SK-MEL-5 (cell line): ENCODE measurements at regions not wholly inside any gene's neighbourhood (a gene's known extent, or its start where the extent isn't known, plus 50 kb on each side); places are given as distances from the start of the nearest gene placed in this dataset.
A peak's percentile ranks its signal among the peaks of the same experiment; 100 is the strongest.

ENCODE experiments used
- DNase-seq: peaks from one replicate; pipeline ENCODE4 v3.0.0-alpha.2; 2016; ENCODE audit warnings: low read depth, low spot score
- in situ Hi-C: cut with HindIII; loops from 2 replicates; pipeline ENCODE4 v1.10.0; 2016; ENCODE audit warnings: low sequenced_read_pairs, high pct_unique_total_duplicates, low pct_unique_long_range_greater_than_20kb

GRCh38 chr1:182275271-182275670, 116.3 kb downstream of the GLUL start:
- DNase-seq, result no peak
- in situ Hi-C loops, result no loop called here

- no peak for DNase-seq
- in situ Hi-C loops, result loop anchor here (25.0 kb wide), 1 partner anchor 787 kb away; the partner anchor contains the start of gene CACNA1E
Measured at GRCh38 chr1:182274618-182275017, 117.0 kb downstream of the GLUL start.

- no peak for DNase-seq
- in situ Hi-C loops, result loop anchor here (25.0 kb wide), 1 partner anchor 783 kb away; the partner anchor contains the start of gene CACNA1E
Measured at GRCh38 chr1:182270731-182271130, 120.9 kb downstream of the GLUL start.

GRCh38 chr1:182269097-182269496, 122.5 kb downstream of the GLUL start:
- no peak for DNase-seq
- in situ Hi-C loops, result loop anchor here (25.0 kb wide), 1 partner anchor 782 kb away; the partner anchor contains the start of gene CACNA1E

- DNase-seq, result no peak
- in situ Hi-C loops, result loop anchor here (25.0 kb wide), 1 partner anchor 781 kb away; the partner anchor contains the start of gene CACNA1E
Measured at GRCh38 chr1:182268669-182269068, 122.9 kb downstream of the GLUL start.

GRCh38 chr1:182264185-182264584, 127.4 kb downstream of the GLUL start:
- no peak for DNase-seq
- in situ Hi-C loops, result loop anchor here (25.0 kb wide), 1 partner anchor 777 kb away; the partner anchor contains the start of gene CACNA1E

- in situ Hi-C loops, result loop anchor here (25.0 kb wide), 1 partner anchor 776 kb away; the partner anchor contains the start of gene CACNA1E
- no peak for DNase-seq
Measured at GRCh38 chr1:182263706-182264105, 127.9 kb downstream of the GLUL start.

GRCh38 chr1:182262425-182262824, 129.2 kb downstream of the GLUL start:
- DNase-seq, result no peak
- in situ Hi-C loops, result loop anchor here (25.0 kb wide), 1 partner anchor 775 kb away; the partner anchor contains the start of gene CACNA1E

GRCh38 chr1:182261655-182262054, 129.9 kb downstream of the GLUL start:
- no peak for DNase-seq
- in situ Hi-C loops, result loop anchor here (25.0 kb wide), 1 partner anchor 774 kb away; the partner anchor contains the start of gene CACNA1E

- no peak for DNase-seq
- in situ Hi-C loops, result loop anchor here (25.0 kb wide), 1 partner anchor 773 kb away; the partner anchor contains the start of gene CACNA1E
Measured at GRCh38 chr1:182260516-182260915, 131.1 kb downstream of the GLUL start.

GRCh38 chr1:182259968-182260367, 131.6 kb downstream of the GLUL start:
- in situ Hi-C loops, result loop anchor here (25.0 kb wide), 1 partner anchor 773 kb away; the partner anchor contains the start of gene CACNA1E
- no peak for DNase-seq

- in situ Hi-C loops, result loop anchor here (25.0 kb wide), 1 partner anchor 772 kb away; the partner anchor contains the start of gene CACNA1E
- DNase-seq, result peak; percentile 94
Measured at GRCh38 chr1:182259229-182259872, 132.2 kb downstream of the GLUL start.

- in situ Hi-C loops, result loop anchor here (25.0 kb wide), 1 partner anchor 770 kb away; the partner anchor contains the start of gene CACNA1E
- DNase-seq, result no peak
Measured at GRCh38 chr1:182257369-182258063, 134.1 kb downstream of the GLUL start.

- no peak for DNase-seq
- in situ Hi-C loops, result loop anchor here (25.0 kb wide), 1 partner anchor 770 kb away; the partner anchor contains the start of gene CACNA1E
Measured at GRCh38 chr1:182256931-182257330, 134.7 kb downstream of the GLUL start.

- in situ Hi-C loops, result loop anchor here (25.0 kb wide), 1 partner anchor 768 kb away; the partner anchor contains the start of gene CACNA1E
- DNase-seq, result no peak
Measured at GRCh38 chr1:182255494-182255893, 136.1 kb downstream of the GLUL start.

- no peak for DNase-seq
- in situ Hi-C loops, result loop anchor here (25.0 kb wide), 1 partner anchor 766 kb away; the partner anchor contains the start of gene CACNA1E
Measured at GRCh38 chr1:182253319-182253860, 138.2 kb downstream of the GLUL start.

GRCh38 chr1:182251561-182251960, 140.0 kb downstream of the GLUL start:
- in situ Hi-C loops, result loop anchor here (25.0 kb wide), 1 partner anchor 764 kb away; the partner anchor contains the start of gene CACNA1E
- no peak for DNase-seq
